ENCODE measurements at regions not wholly inside any gene's neighbourhood (a gene's known extent, or its start where the extent isn't known, plus 50 kb on each side); places are given as distances from the start of the nearest gene placed in this dataset.

- no peak for TF ChIP-seq CTCF (IDR thresholded peaks at IDR 0.05)
- no peaks in the 10 kb centered on the region for H3K36me3 ChIP-seq
- no peaks in the 10 kb centered on the region for H3K4me1 ChIP-seq
- no peaks in the 10 kb centered on the region for H3K27me3 ChIP-seq
- no peaks in the 10 kb centered on the region for H3K9me3 ChIP-seq
- no peak overlapping the region for H3K4me3 ChIP-seq
- H3K27ac ChIP-seq, result no peak overlapping the region
- ATAC-seq (no peak), DNase-seq (no peak)
- intact Hi-C loops (cut with DNase I), result no loop called here
Measured at GRCh38 chr2:236647621-236648020, 78.0 kb downstream of the ACKR3 start.

GRCh38 chr2:236653863-236654262 lies 84.2 kb downstream of the ACKR3 start:
- no peak for ATAC-seq

DNA sequence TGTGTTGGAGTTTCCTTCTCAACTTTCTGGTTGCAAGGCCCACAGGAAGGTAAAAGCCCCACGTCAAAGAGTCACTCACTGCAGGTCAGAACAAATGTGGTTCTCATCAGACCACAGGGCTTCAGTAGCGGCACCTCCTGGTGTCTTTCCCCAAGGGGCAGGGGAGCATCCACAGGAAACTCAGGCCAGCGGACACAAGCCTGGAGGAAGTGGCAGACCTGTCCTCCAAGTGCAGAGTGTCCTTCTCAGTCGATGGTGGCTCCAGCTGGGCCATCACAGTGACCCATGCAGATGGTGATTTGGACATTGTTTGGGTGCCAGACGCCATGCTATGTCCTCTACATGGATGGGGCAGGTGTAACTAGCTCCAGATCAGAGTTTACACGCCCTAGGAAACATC lies 84.9 kb downstream of the ACKR3 start:
- intact Hi-C loops (cut with DNase I), result no loop called here
- ATAC-seq, result no peak
- Histone ChIP-seq H3K27me3 (peaks cover 0 to 3% of the 10 kb centered on the region in 2 donors), H3K36me3 (no peaks in the 10 kb centered on the region), H3K4me3 (no peak overlapping the region), H3K9me3 (no peaks in the 10 kb centered on the region), H3K27ac (no peak overlapping the region), H3K4me1 (no peaks in the 10 kb centered on the region)
- no peak for DNase-seq
- no peak for TF ChIP-seq CTCF (IDR thresholded peaks at IDR 0.05)

More at GRCh38 chr2:236653863-236654262, 84.2 kb downstream of the ACKR3 start:
- Histone ChIP-seq H3K36me3 (no peaks in the 10 kb centered on the region), H3K4me1 (no peaks in the 10 kb centered on the region), H3K9me3 (no peaks in the 10 kb centered on the region), H3K4me3 (no peak overlapping the region), H3K27ac (no peak overlapping the region), H3K27me3 (no peaks in the 10 kb centered on the region)
- intact Hi-C loops (cut with DNase I), result no loop called here
- TF ChIP-seq CTCF (IDR thresholded peaks at IDR 0.05), result no peak
- DNase-seq, result no peak

GRCh38 chr2:236656166-236656565 lies 86.5 kb downstream of the ACKR3 start:
- Histone ChIP-seq H3K27ac (no peak overlapping the region), H3K4me3 (no peak overlapping the region), H3K27me3 (peaks cover 0 to 5% of the 10 kb centered on the region in 2 donors), H3K4me1 (no peaks in the 10 kb centered on the region), H3K36me3 (no peaks in the 10 kb centered on the region), H3K9me3 (no peaks in the 10 kb centered on the region)
- no peak for TF ChIP-seq CTCF (IDR thresholded peaks at IDR 0.05)
- ATAC-seq (no peak), DNase-seq (no peak)
- intact Hi-C loops (cut with DNase I), result no loop called here

DNA sequence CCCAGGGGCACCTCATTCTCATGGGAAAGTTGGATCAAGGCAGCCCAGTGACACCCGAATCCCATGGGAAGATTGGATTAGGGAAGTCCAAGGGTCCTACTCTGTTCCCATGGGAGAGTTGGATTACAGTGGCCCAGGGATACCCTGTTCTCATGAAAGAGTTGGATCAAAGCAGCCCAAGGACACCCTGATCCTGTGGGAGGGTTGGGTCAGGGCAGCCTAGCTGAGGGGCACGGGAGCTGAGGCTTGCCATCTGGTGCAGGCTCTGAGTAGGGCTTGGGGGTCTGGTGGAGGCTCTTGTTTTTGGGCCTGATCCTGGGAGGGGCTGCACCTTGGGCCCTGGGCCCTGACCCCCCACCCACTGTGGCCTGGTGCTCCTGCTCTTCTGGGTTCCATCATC lies 87.1 kb downstream of the ACKR3 start:
- DNase-seq (no peak), ATAC-seq (no peak)
- Histone ChIP-seq H3K4me1 (no peaks in the 10 kb centered on the region), H3K9me3 (no peaks in the 10 kb centered on the region), H3K27me3 (peaks cover 0 to 10% of the 10 kb centered on the region in 2 donors), H3K27ac (no peak overlapping the region), H3K36me3 (no peaks in the 10 kb centered on the region), H3K4me3 (no peak overlapping the region)
- no peak for TF ChIP-seq CTCF (IDR thresholded peaks at IDR 0.05)
- intact Hi-C loops (cut with DNase I), result no loop called here

Measured in left lung (tissue), 4 donors.